ENCODE measurements at regions not wholly inside any gene's neighbourhood (a gene's known extent, or its start where the extent isn't known, plus 50 kb on each side); places are given as distances from the start of the nearest gene placed in this dataset.

DNA sequence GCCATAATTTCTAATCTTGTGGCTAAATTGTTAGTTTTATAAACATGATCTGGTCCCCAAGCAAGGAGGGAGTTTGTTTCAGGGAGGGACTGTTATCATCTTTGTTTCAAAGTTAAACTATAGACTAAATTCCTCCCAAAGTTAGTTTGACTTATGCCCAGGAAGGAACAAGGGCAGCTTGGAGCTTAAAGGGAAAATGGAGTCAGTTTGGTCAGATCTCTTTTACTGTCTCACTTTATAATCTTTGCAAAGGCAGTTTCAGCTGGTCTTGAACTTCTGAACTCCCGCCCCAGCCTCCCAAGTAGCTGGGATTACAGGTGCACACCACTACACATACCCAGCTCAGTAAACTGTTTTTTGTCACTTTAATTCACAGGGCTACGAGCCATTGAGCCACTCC, 214.7 kb downstream of the ZNF674 start:
- TF ChIP-seq HNF1A (IDR thresholded peaks at IDR 0.05; ENCODE audit: low read depth) (no peak), HNF1A (CRISPR knock-in tag; IDR thresholded peaks at IDR 0.05; ENCODE audit: borderline replicate concordance) (no peak), POLR2A (IDR thresholded peaks at IDR 0.05; ENCODE audit: insufficient read depth in 1 of 2, low read depth in 2 of 2, low read length in 2 of 2) (no peak), RNF2 (conservative IDR thresholded peaks at IDR 0.05; ENCODE audit: low read depth) (no peak), ZNF709 (CRISPR knock-in tag; IDR thresholded peaks at IDR 0.05) (no peak), ZBTB8A (CRISPR knock-in tag; IDR thresholded peaks at IDR 0.05; ENCODE audit: borderline replicate concordance, low read depth) (no peak)
